Fibroblast of pulmonary artery (primary cell): ENCODE measurements at regions not wholly inside any gene's neighbourhood (a gene's known extent, or its start where the extent isn't known, plus 50 kb on each side); places are given as distances from the start of the nearest gene placed in this dataset.
A peak's percentile ranks its signal among the peaks of the same experiment; 100 is the strongest.
"Not testable (repeated sequence)": the region's sequence is repeated elsewhere in the genome, so short reads cannot be mapped to it uniquely, and the experiment has no call there.

Source experiments
- DNase-seq: peaks from one replicate; pipeline ENCODE4 v3.0.0-alpha.2; 2010; ENCODE audit warnings: low read depth
- H3K4me3 ChIP-seq: replicated peaks from 2 replicates; pipeline ENCODE4 v1.5.1; 2011; ENCODE audit warnings: low read depth, mild to moderate bottlenecking, control low read depth, low read length, moderate library complexity
- CTCF ChIP-seq: IDR thresholded peaks from 2 replicates; pipeline ENCODE4 v1.5.1; 2011; ENCODE audit warnings: mild to moderate bottlenecking, control low read depth, low read length, inconsistent platforms; ENCODE audit errors: missing control alignments

- no peak for TF ChIP-seq CTCF
- no peak for DNase-seq
- H3K4me3 ChIP-seq: no peak overlapping the region
Measured at GRCh38 chr1:82788038-82788437, 987.3 kb downstream of the ADGRL2 start.

GRCh38 chr1:82786883-82787282 lies 986.1 kb downstream of the ADGRL2 start:
- no peak for TF ChIP-seq CTCF
- DNase-seq: no peak

GRCh38 chr1:82785268-82785790 lies 984.6 kb downstream of the ADGRL2 start:
- DNase-seq: no peak
- TF ChIP-seq CTCF: no peak

More at GRCh38 chr1:82786883-82787282, 986.1 kb downstream of the ADGRL2 start:
- no peak overlapping the region for H3K4me3 ChIP-seq

GRCh38 chr1:82783044-82783443 lies 982.3 kb downstream of the ADGRL2 start:
- no peak for DNase-seq
- no peak for TF ChIP-seq CTCF
- no peak overlapping the region for H3K4me3 ChIP-seq

More at GRCh38 chr1:82785268-82785790, 984.6 kb downstream of the ADGRL2 start:
- H3K4me3 ChIP-seq: no peak overlapping the region

GRCh38 chr1:82782599-82782998 lies 981.9 kb downstream of the ADGRL2 start:
- no peak for DNase-seq
- H3K4me3 ChIP-seq: no peak overlapping the region
- TF ChIP-seq CTCF: no peak

GRCh38 chr1:82778612-82779011 lies 977.9 kb downstream of the ADGRL2 start:
- TF ChIP-seq CTCF: peak; percentile 29
- H3K4me3 ChIP-seq: no peak overlapping the region
- DNase-seq: peak; percentile 8

GRCh38 chr1:82777240-82777639 lies 976.5 kb downstream of the ADGRL2 start:
- no peak for TF ChIP-seq CTCF

GRCh38 chr1:82776730-82777129 lies 976.0 kb downstream of the ADGRL2 start:
- not testable (repeated sequence) for H3K4me3 ChIP-seq

More at GRCh38 chr1:82777240-82777639, 976.5 kb downstream of the ADGRL2 start:
- DNase-seq: no peak
- no peak overlapping the region for H3K4me3 ChIP-seq

More at GRCh38 chr1:82776730-82777129, 976.0 kb downstream of the ADGRL2 start:
- not testable (repeated sequence) for DNase-seq
